Occipital lobe (tissue), 1 donor: ENCODE measurements at regions not wholly inside any gene's neighbourhood (a gene's known extent, or its start where the extent isn't known, plus 50 kb on each side); places are given as distances from the start of the nearest gene placed in this dataset.
"Not testable (repeated sequence)": the region's sequence is repeated elsewhere in the genome, so short reads cannot be mapped to it uniquely, and the experiment has no call there.

Experiments
- DNase-seq: peaks from one replicate; lab custom pipeline; 2025; lab: John Stamatoyannopoulos, UW

GRCh38 chr6:160804639-160805038 lies 102.6 kb downstream of the PLG start:
- DNase-seq = no peak

- DNase-seq = no peak
Measured at GRCh38 chr6:160808263-160808662, 106.2 kb downstream of the PLG start.

- DNase-seq = no peak
Measured at GRCh38 chr6:160810238-160810637, 108.2 kb downstream of the PLG start.

- no peak for DNase-seq
Measured at GRCh38 chr6:160812097-160812496, 110.1 kb downstream of the PLG start.

GRCh38 chr6:160818934-160819333 lies 116.9 kb downstream of the PLG start:
- no peak for DNase-seq

GRCh38 chr6:160820661-160821060 lies 118.6 kb downstream of the PLG start:
- DNase-seq = not testable (repeated sequence)

GRCh38 chr6:160831739-160832138 lies 129.7 kb downstream of the PLG start:
- no peak for DNase-seq

GRCh38 chr6:160832422-160832821 lies 130.4 kb downstream of the PLG start:
- no peak for DNase-seq

- peak; percentile 9 for DNase-seq
Measured at GRCh38 chr6:160837146-160837545, 135.1 kb downstream of the PLG start.

GRCh38 chr6:160851031-160851430 lies 140.5 kb upstream of the MAP3K4 start:
- no peak for DNase-seq

- no peak for DNase-seq
Measured at GRCh38 chr6:160853946-160854345, 137.6 kb upstream of the MAP3K4 start.

- no peak for DNase-seq
Measured at GRCh38 chr6:160858886-160859285, 132.7 kb upstream of the MAP3K4 start.

- no peak for DNase-seq
Measured at GRCh38 chr6:160859822-160860221, 131.7 kb upstream of the MAP3K4 start.

GRCh38 chr6:160861824-160862223 lies 129.7 kb upstream of the MAP3K4 start:
- no peak for DNase-seq

- DNase-seq = no peak
Measured at GRCh38 chr6:160863782-160864181, 127.8 kb upstream of the MAP3K4 start.

- DNase-seq = no peak
Measured at GRCh38 chr6:160871320-160871719, 120.2 kb upstream of the MAP3K4 start.

- DNase-seq = no peak
Measured at GRCh38 chr6:160881148-160881808, 110.3 kb upstream of the MAP3K4 start.

- no peak for DNase-seq
Measured at GRCh38 chr6:160882006-160882405, 109.6 kb upstream of the MAP3K4 start.

GRCh38 chr6:160882791-160883279 lies 108.7 kb upstream of the MAP3K4 start:
- DNase-seq = no peak

- DNase-seq = no peak
Measured at GRCh38 chr6:160883560-160883959, 108.0 kb upstream of the MAP3K4 start.

GRCh38 chr6:160883999-160884398 lies 107.6 kb upstream of the MAP3K4 start:
- no peak for DNase-seq

- not testable (repeated sequence) for DNase-seq
Measured at GRCh38 chr6:160889148-160889547, 102.4 kb upstream of the MAP3K4 start.

- no peak for DNase-seq
Measured at GRCh38 chr6:160891690-160892089, 99.9 kb upstream of the MAP3K4 start.

GRCh38 chr6:160895562-160895961 lies 96.0 kb upstream of the MAP3K4 start:
- no peak for DNase-seq
